OCI-LY3 (cell line): ENCODE measurements at regions not wholly inside any gene's neighbourhood (a gene's known extent, or its start where the extent isn't known, plus 50 kb on each side); places are given as distances from the start of the nearest gene placed in this dataset.
"Not testable (repeated sequence)": the region's sequence is repeated elsewhere in the genome, so short reads cannot be mapped to it uniquely, and the experiment has no call there.

Source experiments
- H2AFZ ChIP-seq: fragments of 200-600, 300-600 bp; shearing (Covaris generic); 2 replicates; pipeline ENCODE4 v1.6.0; 2014; ENCODE audit warnings: antibody characterized with exemption, low read depth, low read length
- H3K27ac ChIP-seq: fragments of 200-600, 300-600 bp; sonication (generic); 2 replicates; pipeline ENCODE4 v1.5.1; 2014; ENCODE audit warnings: mild to moderate bottlenecking, low read length, moderate library complexity, mixed read lengths
- H3K27me3 ChIP-seq: fragments of 200-600, 300-600 bp; sonication (generic); 2 replicates; pipeline ENCODE4 v1.6.1; 2014; ENCODE audit warnings: low read depth, low read length, mixed read lengths
- H3K36me3 ChIP-seq: fragments of 200-600, 300-600 bp; sonication (generic); replicated peaks from 2 replicates; pipeline ENCODE3; 2014; ENCODE audit warnings: low read depth, low read length, mixed read lengths
- H3K4me1 ChIP-seq: fragments of 300-600, 200-600 bp; sonication (generic); 2 replicates; pipeline ENCODE4 v1.6.1; 2014; ENCODE audit warnings: low read length, mixed read lengths
- H3K4me2 ChIP-seq: fragments of 200-600, 300-600 bp; sonication (generic); 2 replicates; pipeline ENCODE4 v1.6.1; 2014; ENCODE audit warnings: low read length, mixed read lengths
- H3K4me3 ChIP-seq: fragments of 300-600, 200-600 bp; sonication (generic); 2 replicates; pipeline ENCODE4 v1.5.1; 2014; ENCODE audit warnings: antibody characterized with exemption, mild to moderate bottlenecking, low read length, moderate library complexity
- H3K79me2 ChIP-seq: fragments of 300-600, 200-600 bp; shearing (Covaris generic); 2 replicates; pipeline ENCODE4 v1.6.1; 2014; ENCODE audit warnings: mild to moderate bottlenecking, low read length, mixed read lengths
- H3K9ac ChIP-seq: fragments of 300-600, 200-600 bp; shearing (Covaris generic); 2 replicates; pipeline ENCODE4 v1.6.0; 2014; ENCODE audit warnings: mild to moderate bottlenecking, low read length, moderate library complexity
- H3K9me3 ChIP-seq: fragments of 200-600, 300-600 bp; shearing (Covaris generic); 2 replicates; pipeline ENCODE4 v1.6.1; 2014; ENCODE audit warnings: low read length, mixed read lengths; ENCODE audit not compliant: insufficient read depth
- H4K20me1 ChIP-seq: fragments of 200-600, 300-600 bp; sonication (generic); 2 replicates; pipeline ENCODE4 v1.6.1; 2016; ENCODE audit warnings: low read length, mixed read lengths; ENCODE audit not compliant: insufficient read depth
- TF ChIP-seq, protein P1 (sequence below): fragments of 200-600, 300-600 bp; sonication (generic); IDR thresholded peaks from 2 replicates; pipeline ENCODE4 v1.5.1; 2014; ENCODE audit warnings: antibody characterized with exemption, low read length, low read depth

DNA sequence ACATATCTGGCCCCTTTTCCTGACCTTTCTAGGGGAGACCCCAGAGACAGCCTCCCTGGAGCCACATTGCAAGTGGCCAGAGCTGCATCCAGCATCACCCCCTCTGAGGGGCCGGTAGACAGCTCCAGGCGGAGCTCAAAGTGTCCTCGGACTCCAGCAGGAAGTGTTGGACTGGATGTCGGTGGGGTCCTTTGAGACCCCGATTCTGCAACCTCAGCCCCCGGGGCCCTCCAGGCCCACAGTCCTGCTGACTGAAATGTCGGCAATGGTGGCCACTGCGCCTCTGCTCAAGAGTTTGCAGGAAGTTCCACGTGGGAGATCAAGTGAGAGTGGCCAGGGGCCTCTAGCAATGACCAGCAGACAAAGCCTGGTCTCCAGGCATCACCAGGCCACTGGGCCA is 115.9 kb upstream of the FOXD4L5 start:
- no peaks in the 10 kb centered on the region for H3K27me3 ChIP-seq
- no peak overlapping the region for H3K9ac ChIP-seq
- H3K36me3 ChIP-seq = no peaks in the 10 kb centered on the region
- no peaks in the 10 kb centered on the region for H4K20me1 ChIP-seq
- no peak overlapping the region for H3K27ac ChIP-seq
- no peaks in the 10 kb centered on the region for H3K9me3 ChIP-seq
- H3K4me3 ChIP-seq = no peak overlapping the region
- no peak overlapping the region for H3K4me2 ChIP-seq
- H2AFZ ChIP-seq = no peak overlapping the region
- TF ChIP-seq, protein P1, sequence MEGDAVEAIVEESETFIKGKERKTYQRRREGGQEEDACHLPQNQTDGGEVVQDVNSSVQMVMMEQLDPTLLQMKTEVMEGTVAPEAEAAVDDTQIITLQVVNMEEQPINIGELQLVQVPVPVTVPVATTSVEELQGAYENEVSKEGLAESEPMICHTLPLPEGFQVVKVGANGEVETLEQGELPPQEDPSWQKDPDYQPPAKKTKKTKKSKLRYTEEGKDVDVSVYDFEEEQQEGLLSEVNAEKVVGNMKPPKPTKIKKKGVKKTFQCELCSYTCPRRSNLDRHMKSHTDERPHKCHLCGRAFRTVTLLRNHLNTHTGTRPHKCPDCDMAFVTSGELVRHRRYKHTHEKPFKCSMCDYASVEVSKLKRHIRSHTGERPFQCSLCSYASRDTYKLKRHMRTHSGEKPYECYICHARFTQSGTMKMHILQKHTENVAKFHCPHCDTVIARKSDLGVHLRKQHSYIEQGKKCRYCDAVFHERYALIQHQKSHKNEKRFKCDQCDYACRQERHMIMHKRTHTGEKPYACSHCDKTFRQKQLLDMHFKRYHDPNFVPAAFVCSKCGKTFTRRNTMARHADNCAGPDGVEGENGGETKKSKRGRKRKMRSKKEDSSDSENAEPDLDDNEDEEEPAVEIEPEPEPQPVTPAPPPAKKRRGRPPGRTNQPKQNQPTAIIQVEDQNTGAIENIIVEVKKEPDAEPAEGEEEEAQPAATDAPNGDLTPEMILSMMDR = no peak
- H3K79me2 ChIP-seq = no peaks in the 10 kb centered on the region
- no peaks in the 10 kb centered on the region for H3K4me1 ChIP-seq

DNA sequence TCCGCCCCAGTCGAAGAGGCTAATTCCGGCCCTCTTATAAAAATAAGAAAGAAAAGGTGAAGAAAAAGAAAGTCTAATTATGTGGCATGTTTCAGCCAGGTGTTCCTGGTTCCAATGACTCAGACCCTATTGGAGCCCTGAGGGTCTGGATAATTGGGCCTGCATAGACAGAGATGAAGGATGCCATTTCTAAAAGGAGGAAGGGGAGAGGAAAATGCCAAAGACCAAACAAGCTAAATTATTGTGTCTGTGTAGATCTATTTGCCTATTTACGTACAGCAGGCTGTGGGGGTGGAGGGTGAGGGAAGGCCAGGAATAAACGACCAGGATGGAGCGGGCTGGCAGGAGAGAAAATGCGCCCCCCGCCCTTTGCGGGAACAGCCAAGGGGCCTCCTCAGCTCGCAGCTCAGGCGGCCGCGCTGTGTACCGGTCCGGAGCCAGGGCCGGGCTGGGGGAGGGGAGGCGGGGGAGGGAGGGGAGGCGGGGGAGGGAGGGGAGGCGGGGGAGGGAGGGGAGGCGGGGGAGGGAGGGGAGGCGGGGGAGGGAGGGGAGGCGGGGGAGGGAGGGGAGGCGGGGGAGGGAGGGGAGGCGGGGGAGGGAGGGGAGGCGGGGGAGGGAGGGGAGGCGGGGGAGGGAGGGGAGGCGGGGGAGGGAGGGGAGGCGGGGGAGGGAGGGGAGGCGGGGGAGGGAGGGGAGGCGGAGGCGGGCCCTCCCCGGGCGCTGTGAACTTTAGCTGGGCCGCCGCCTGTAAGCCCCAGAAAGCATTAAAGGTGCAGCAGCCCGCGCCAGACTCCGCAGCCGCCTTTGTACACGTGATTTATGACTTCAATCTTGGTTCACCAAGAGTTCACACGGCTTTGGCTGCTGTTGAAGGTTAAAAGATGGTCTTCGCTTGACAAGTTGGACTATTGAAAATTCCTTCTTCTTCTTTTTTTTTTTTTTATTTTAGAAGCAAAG is 113.0 kb upstream of the FOXD4L5 start:
- not testable (repeated sequence) for H4K20me1 ChIP-seq, H3K79me2 ChIP-seq, H2AFZ ChIP-seq, H3K9ac ChIP-seq, H3K27me3 ChIP-seq, H3K4me3 ChIP-seq, H3K4me1 ChIP-seq, H3K27ac ChIP-seq, H3K36me3 ChIP-seq, H3K4me2 ChIP-seq, H3K9me3 ChIP-seq

DNA sequence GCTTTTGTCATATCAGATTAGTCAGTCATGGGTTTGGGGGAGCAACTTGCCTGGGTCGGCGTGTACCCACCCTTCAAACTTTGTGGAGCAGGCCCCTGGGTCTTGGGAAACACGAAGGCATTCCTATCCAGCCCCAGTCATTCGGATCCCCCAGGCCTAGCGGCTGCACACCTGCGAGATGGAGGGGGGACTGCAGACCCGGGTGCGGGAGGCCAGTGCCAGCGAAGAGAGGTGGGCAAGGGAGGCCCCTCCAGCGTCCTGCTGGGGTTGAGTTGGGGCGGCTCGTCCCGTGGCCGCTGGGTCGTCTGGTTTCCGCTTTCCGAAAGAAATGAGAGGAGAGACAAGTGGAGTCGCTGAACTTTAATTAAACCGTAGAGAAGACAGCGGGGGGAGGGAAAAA is 112.2 kb upstream of the FOXD4L5 start:
- not testable (repeated sequence) for H3K36me3 ChIP-seq, H3K4me1 ChIP-seq, H3K4me2 ChIP-seq, H4K20me1 ChIP-seq, H3K9ac ChIP-seq, H3K79me2 ChIP-seq, H3K4me3 ChIP-seq, H2AFZ ChIP-seq, H3K27ac ChIP-seq, H3K27me3 ChIP-seq, H3K9me3 ChIP-seq

DNA sequence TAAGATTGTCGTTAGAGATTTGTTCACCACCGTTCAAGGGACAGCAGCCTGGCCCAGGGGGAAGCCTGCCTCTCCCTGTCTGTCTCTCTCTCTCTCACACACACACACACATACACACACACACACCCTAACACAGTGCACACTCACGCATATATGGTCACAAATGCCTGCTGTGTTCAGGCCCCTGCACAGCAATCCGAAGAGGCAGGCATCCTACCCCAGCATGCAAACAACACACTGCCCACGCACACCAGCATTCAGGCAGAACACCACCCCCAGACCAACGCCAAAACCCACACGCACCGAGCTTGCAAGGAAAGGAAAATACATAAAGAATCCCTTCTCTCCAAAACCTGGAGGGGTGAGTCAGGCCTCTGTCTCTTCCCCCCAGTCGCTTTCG is 111.6 kb upstream of the FOXD4L5 start:
- H3K27me3 ChIP-seq, H3K9ac ChIP-seq, H3K79me2 ChIP-seq, H2AFZ ChIP-seq, H3K4me3 ChIP-seq, H4K20me1 ChIP-seq, H3K9me3 ChIP-seq, H3K4me1 ChIP-seq, H3K36me3 ChIP-seq, H3K4me2 ChIP-seq, H3K27ac ChIP-seq: not testable (repeated sequence)

DNA sequence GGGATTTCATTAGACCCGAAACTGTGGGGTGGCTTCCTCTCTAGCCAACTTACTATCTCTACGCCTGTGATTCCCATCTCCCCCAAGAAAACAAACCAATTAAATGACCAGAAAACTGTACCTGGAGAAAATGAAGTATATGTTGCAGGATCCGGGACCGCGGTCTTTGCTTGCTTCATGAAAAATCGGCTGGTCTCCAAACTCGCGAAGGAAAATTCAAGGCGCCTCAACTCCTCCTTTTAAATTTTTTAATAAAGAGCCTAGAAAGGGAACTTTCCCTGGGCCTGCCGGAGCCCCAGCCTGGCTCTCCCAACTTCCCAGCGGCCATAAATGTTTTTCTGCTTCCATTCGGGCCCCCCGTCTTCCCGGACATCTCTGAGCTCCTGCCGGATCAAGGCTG is 110.8 kb upstream of the FOXD4L5 start:
- H3K27ac ChIP-seq, H3K4me1 ChIP-seq, H3K79me2 ChIP-seq, H2AFZ ChIP-seq, H3K4me3 ChIP-seq, H3K4me2 ChIP-seq, H3K27me3 ChIP-seq, H3K9ac ChIP-seq, H3K9me3 ChIP-seq, H3K36me3 ChIP-seq, H4K20me1 ChIP-seq: not testable (repeated sequence)

DNA sequence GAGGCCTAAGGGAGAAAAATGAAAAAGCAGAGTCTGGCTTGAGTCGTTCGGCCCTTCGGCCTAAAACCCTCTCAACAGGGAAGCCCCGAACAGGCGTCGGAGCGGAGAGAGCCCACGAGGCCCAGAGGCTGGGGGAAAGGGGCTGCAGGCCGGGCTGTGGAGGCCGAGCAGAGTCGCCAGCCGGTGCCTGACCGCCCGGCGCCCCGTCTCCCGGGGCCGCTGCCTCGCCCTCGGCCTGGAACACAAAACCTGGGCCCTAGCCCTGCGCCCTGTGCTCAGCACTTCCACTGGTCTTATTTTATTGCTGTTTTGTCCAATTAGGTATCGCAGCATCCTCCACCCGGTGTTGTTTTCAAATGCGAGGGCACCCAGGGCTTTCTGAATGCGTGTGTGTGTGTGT is 110.1 kb upstream of the FOXD4L5 start:
- not testable (repeated sequence) for H3K9me3 ChIP-seq, H3K4me1 ChIP-seq, H3K4me2 ChIP-seq, H2AFZ ChIP-seq, H3K79me2 ChIP-seq, H4K20me1 ChIP-seq, H3K9ac ChIP-seq, H3K36me3 ChIP-seq, H3K27me3 ChIP-seq, H3K27ac ChIP-seq, H3K4me3 ChIP-seq

DNA sequence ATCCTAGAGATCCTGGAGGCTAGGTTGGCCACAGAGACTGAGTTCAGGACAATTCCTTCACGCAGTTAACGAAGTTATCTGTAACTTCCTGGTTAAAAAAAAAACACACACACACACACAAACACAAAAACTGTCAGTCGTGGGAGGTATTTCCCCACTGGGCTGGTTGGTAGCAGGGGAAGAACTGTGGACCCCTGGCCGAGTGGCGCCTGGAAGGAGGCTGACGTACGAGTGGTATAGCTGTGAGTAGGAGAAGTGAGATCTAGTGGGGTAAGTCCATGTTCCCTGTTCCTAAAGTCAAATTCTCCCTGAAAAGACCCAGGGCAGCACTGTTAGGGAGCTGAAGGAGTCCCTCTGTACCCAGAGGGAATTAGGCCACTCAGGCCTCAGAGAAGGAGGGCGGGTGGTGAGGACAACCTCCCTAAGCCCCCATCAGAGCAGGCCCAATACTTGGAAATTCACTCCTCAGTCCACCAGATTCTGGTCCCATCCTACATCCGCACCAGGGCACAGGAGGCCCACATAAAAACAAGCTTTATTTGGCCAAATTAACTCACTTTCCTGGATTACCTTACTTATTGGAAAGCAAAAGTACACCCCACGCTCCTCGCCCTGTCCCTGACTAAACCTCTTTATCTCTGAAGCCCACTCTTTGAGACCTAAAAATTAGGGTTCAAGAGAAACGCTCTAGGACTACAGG is 108.3 kb upstream of the FOXD4L5 start:
- not testable (repeated sequence) for H3K27me3 ChIP-seq, H3K9me3 ChIP-seq, H3K4me2 ChIP-seq, H3K9ac ChIP-seq, H2AFZ ChIP-seq, H3K27ac ChIP-seq, H3K4me3 ChIP-seq, H3K36me3 ChIP-seq, H4K20me1 ChIP-seq, H3K79me2 ChIP-seq, H3K4me1 ChIP-seq

DNA sequence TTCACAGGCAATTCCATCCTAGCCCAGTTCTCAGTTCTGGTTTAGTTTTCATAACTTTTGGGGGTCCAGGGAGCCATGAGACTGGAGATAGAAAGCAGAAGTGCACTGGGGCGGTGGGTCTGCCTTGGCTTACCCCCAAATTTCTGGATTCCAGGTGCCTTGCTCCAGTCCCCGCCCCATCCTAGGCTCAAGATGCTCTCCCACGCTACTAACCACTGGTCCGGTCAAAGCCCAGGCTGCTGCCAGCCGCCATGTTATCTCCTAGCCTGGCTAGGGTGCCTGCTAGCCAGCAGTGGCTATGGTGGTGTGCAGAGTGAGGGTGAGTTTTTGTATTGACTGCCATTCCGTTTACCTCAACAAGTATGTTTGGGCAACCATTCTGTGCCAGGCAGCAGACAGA is 107.6 kb upstream of the FOXD4L5 start:
- H3K4me2 ChIP-seq, H3K36me3 ChIP-seq, H3K4me1 ChIP-seq, H3K9ac ChIP-seq, H3K27ac ChIP-seq, H4K20me1 ChIP-seq, H2AFZ ChIP-seq, H3K79me2 ChIP-seq, H3K9me3 ChIP-seq, H3K27me3 ChIP-seq, H3K4me3 ChIP-seq: not testable (repeated sequence)

DNA sequence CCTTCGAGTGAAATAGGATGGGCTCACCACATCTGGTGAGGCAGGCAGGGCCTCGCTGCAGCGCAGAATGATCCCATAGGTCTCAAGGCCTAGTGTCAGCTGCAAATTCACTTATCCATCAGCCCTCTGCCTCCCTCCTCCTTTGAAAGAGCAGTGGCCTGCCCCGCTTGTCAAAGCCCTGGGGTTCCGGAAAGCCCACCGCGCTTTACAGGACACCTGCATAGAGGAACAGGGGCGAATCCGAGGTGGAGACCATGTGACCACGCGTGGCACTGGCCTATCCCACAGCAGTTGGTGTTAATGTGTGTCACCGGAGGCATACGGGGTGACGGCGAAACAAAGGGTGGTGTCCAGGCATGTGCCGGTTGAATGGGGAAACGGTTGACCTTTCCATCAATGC is 104.7 kb upstream of the FOXD4L5 start:
- H3K27ac ChIP-seq, H2AFZ ChIP-seq, H3K79me2 ChIP-seq, H3K27me3 ChIP-seq, H4K20me1 ChIP-seq, H3K9ac ChIP-seq, H3K4me3 ChIP-seq, H3K4me2 ChIP-seq, H3K4me1 ChIP-seq, H3K36me3 ChIP-seq, H3K9me3 ChIP-seq: not testable (repeated sequence)
